Activated CD4-positive, alpha-beta T cell treated with anti-CD3 and anti-CD28 coated beads, Interleukin-2, amount 50 U/mL, for 16 hours (primary cell): ENCODE measurements at regions not wholly inside any gene's neighbourhood (a gene's known extent, or its start where the extent isn't known, plus 50 kb on each side); places are given as distances from the start of the nearest gene placed in this dataset.

Experiments
- DNase-seq: peaks from one replicate; pipeline ENCODE4 v3.0.0-alpha.2; 2020

- DNase-seq = no peak
Observed at GRCh38 chr14:101221549-101222160, 318.1 kb upstream of the RTL1 start.

GRCh38 chr14:101222362-101223070 lies 319.0 kb upstream of the RTL1 start:
- no peak for DNase-seq

- no peak for DNase-seq
Observed at GRCh38 chr14:101223127-101223526, 319.6 kb upstream of the RTL1 start.

GRCh38 chr14:101223561-101224162 lies 320.1 kb upstream of the RTL1 start:
- no peak for DNase-seq

- DNase-seq = no peak
Observed at GRCh38 chr14:101224356-101225156, 321.0 kb upstream of the RTL1 start.

GRCh38 chr14:101225157-101226152 lies 321.9 kb upstream of the RTL1 start:
- DNase-seq = no peak

GRCh38 chr14:101226265-101226602 lies 322.7 kb upstream of the RTL1 start:
- no peak for DNase-seq

GRCh38 chr14:101226603-101227425 lies 323.3 kb upstream of the RTL1 start:
- no peak for DNase-seq

- no peak for DNase-seq
Observed at GRCh38 chr14:101227611-101228594, 324.4 kb upstream of the RTL1 start.

GRCh38 chr14:101228949-101229541 lies 325.5 kb upstream of the RTL1 start:
- no peak for DNase-seq

GRCh38 chr14:101229666-101230065 lies 326.1 kb upstream of the RTL1 start:
- no peak for DNase-seq

GRCh38 chr14:101230161-101230850 lies 326.8 kb upstream of the RTL1 start:
- no peak for DNase-seq

- no peak for DNase-seq
Observed at GRCh38 chr14:101230851-101231550, 327.5 kb upstream of the RTL1 start.

- no peak for DNase-seq
Observed at GRCh38 chr14:101231828-101232227, 328.3 kb upstream of the RTL1 start.

GRCh38 chr14:101232340-101233020 lies 328.8 kb upstream of the DIO3 start:
- no peak for DNase-seq

- no peak for DNase-seq
Observed at GRCh38 chr14:101233021-101233366, 328.3 kb upstream of the DIO3 start.

- no peak for DNase-seq
Observed at GRCh38 chr14:101233391-101233790, 327.9 kb upstream of the DIO3 start.

- no peak for DNase-seq
Observed at GRCh38 chr14:101233808-101234207, 327.5 kb upstream of the DIO3 start.
